ENCODE measurements at regions not wholly inside any gene's neighbourhood (a gene's known extent, or its start where the extent isn't known, plus 50 kb on each side); places are given as distances from the start of the nearest gene placed in this dataset.

DNA sequence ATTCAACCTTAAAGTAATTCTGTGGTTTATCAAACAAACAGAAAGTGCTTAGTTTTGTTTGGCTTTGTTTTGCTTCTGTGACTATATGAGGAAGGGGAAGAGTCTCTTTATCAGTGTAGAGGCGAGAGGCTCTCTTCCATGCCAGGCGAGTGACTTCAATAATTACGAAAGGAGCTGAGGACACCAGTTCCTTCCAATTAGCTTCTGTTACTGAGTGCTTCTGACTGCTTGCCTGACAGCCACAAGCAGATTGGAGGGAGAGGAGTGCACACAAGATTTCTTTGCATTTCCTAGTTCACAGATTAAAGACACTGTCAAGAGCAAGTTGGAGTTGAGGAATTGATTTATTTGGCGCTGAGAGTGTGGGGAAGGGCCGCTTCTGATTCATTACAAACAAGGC is 1484.5 kb upstream of the TENM4 start:
- H3K56ac ChIP-seq (ENCODE audit: extremely low read depth, insufficient read depth, low read length) = no peak overlapping the region
- H3K23ac ChIP-seq (ENCODE audit: low read depth, low read length) = no peak overlapping the region
- ATAC-seq (ENCODE audit: low read depth) = no peak
- H3K4me3 ChIP-seq (ENCODE audit: insufficient read depth, low read depth, low read length) = no peak overlapping the region
- 40% methylated on average over 1 of the region's 5 CpGs; no CpG with 5 or more reads in 1 of the 2 experiments for WGBS, 2 experiments (ENCODE audit: extremely low coverage in 2 of 2, insufficient read length in 1 of 2)
- no peak for DNase-seq
- no peak overlapping the region for H3K4me2 ChIP-seq (ENCODE audit: low read depth, low read length)
- H4K8ac ChIP-seq (ENCODE audit: low read depth in 2 of 2, low read length in 2 of 2) = no peak overlapping the region
- no peaks in the 10 kb centered on the region for H3K36me3 ChIP-seq (ENCODE audit: control insufficient read depth, insufficient read depth, low read length)
- TF ChIP-seq CHD1 (IDR thresholded peaks at IDR 0.05; ENCODE audit: low read depth, low read length) (no peak), POLR2A (IDR thresholded peaks at IDR 0.05; ENCODE audit: low read depth, low read length) (no peak), FOS (IDR thresholded peaks at IDR 0.05; ENCODE audit: low read depth, low read length) (no peak), RCOR1 (IDR thresholded peaks at IDR 0.05; ENCODE audit: insufficient replicate concordance, low read length) (no peak), MAFK (IDR thresholded peaks at IDR 0.05; ENCODE audit: low read depth, low read length) (no peak), BHLHE40 (IDR thresholded peaks at IDR 0.05; ENCODE audit: low read depth, low read length) (no peak), MXI1 (IDR thresholded peaks at IDR 0.05; ENCODE audit: borderline replicate concordance, low read depth, low read length) (no peak), CEBPB (IDR thresholded peaks at IDR 0.05; ENCODE audit: low read depth, low read length) (no peak), MAZ (IDR thresholded peaks at IDR 0.05; ENCODE audit: borderline replicate concordance, low read depth, low read length) (no peak), RAD21 (IDR thresholded peaks at IDR 0.05; ENCODE audit: low read length) (no peak), SMC3 (IDR thresholded peaks at IDR 0.05; ENCODE audit: low read depth, low read length) (no peak), RFX5 (IDR thresholded peaks at IDR 0.05; ENCODE audit: low read depth, low read length) (no peak), NFE2L2 (IDR thresholded peaks at IDR 0.05; ENCODE audit: low read depth, low read length) (no peak)
- TF ChIP-seq, protein P1, sequence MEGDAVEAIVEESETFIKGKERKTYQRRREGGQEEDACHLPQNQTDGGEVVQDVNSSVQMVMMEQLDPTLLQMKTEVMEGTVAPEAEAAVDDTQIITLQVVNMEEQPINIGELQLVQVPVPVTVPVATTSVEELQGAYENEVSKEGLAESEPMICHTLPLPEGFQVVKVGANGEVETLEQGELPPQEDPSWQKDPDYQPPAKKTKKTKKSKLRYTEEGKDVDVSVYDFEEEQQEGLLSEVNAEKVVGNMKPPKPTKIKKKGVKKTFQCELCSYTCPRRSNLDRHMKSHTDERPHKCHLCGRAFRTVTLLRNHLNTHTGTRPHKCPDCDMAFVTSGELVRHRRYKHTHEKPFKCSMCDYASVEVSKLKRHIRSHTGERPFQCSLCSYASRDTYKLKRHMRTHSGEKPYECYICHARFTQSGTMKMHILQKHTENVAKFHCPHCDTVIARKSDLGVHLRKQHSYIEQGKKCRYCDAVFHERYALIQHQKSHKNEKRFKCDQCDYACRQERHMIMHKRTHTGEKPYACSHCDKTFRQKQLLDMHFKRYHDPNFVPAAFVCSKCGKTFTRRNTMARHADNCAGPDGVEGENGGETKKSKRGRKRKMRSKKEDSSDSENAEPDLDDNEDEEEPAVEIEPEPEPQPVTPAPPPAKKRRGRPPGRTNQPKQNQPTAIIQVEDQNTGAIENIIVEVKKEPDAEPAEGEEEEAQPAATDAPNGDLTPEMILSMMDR (conservative IDR thresholded peaks at IDR 0.05; ENCODE audit: low read depth, low read length) = no peak
- TF ChIP-seq, protein P2, sequence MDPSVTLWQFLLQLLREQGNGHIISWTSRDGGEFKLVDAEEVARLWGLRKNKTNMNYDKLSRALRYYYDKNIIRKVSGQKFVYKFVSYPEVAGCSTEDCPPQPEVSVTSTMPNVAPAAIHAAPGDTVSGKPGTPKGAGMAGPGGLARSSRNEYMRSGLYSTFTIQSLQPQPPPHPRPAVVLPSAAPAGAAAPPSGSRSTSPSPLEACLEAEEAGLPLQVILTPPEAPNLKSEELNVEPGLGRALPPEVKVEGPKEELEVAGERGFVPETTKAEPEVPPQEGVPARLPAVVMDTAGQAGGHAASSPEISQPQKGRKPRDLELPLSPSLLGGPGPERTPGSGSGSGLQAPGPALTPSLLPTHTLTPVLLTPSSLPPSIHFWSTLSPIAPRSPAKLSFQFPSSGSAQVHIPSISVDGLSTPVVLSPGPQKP (IDR thresholded peaks at IDR 0.05; ENCODE audit: borderline replicate concordance, low read depth, low read length) = no peak
- TF ChIP-seq, protein P3, sequence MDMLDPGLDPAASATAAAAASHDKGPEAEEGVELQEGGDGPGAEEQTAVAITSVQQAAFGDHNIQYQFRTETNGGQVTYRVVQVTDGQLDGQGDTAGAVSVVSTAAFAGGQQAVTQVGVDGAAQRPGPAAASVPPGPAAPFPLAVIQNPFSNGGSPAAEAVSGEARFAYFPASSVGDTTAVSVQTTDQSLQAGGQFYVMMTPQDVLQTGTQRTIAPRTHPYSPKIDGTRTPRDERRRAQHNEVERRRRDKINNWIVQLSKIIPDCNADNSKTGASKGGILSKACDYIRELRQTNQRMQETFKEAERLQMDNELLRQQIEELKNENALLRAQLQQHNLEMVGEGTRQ (IDR thresholded peaks at IDR 0.05; ENCODE audit: low read depth, low read length) = no peak
- H2BK20ac ChIP-seq (ENCODE audit: low read depth, low read length) = no peak overlapping the region
- no peak overlapping the region for H3K27ac ChIP-seq (ENCODE audit: insufficient read depth, low read length)
- H3K4me1 ChIP-seq (ENCODE audit: control insufficient read depth, insufficient read depth, low read length) = no peaks in the 10 kb centered on the region
- H3K79me1 ChIP-seq (ENCODE audit: low read depth in 1 of 2, low read length in 2 of 2) = no peaks in the 10 kb centered on the region
- in situ Hi-C loops (cut with MboI; ENCODE audit: low sequenced_read_pairs) = no loop called here
- no peak overlapping the region for H2BK120ac ChIP-seq (ENCODE audit: low read depth, low read length)
- H3K18ac ChIP-seq (ENCODE audit: low read depth, low read length) = no peak overlapping the region
- no peak overlapping the region for H2AK5ac ChIP-seq (ENCODE audit: low read depth, low read length)
- H4K91ac ChIP-seq (ENCODE audit: insufficient read depth, low read depth, low read length) = no peak overlapping the region
- no peak overlapping the region for H3K14ac ChIP-seq (replicated peaks; ENCODE audit: low read depth, low read length)
- ChIA-PET CTCF (interaction anchor here (0.5 kb wide), 1 partner anchor 183 kb away, joined by 3 read pairs; no protein-coding TSS in a partner anchor), POLR2A (ENCODE audit: unreplicated experiment) (no interaction called here)
- H2AFZ ChIP-seq (replicated peaks; ENCODE audit: low read length, poor library complexity) = no peak overlapping the region
- no peak overlapping the region for H4K5ac ChIP-seq (ENCODE audit: low read depth, low read length)
- H2BK15ac ChIP-seq (ENCODE audit: low read depth, low read length) = no peak overlapping the region
- no peaks in the 10 kb centered on the region for H3K9me1 ChIP-seq (ENCODE audit: insufficient read depth, low read length)
- no peak overlapping the region for H2AK9ac ChIP-seq (replicated peaks; ENCODE audit: low read depth, low read length, poor library complexity)
- H3K4ac ChIP-seq (ENCODE audit: low read depth, low read length) = no peak overlapping the region
- H4K20me1 ChIP-seq (ENCODE audit: insufficient read depth, low read length) = no peaks in the 10 kb centered on the region
- dilution Hi-C loops (cut with HindIII; ENCODE audit: low sequenced_read_pairs, unreplicated experiment) = no loop called here
- no peak overlapping the region for H2BK5ac ChIP-seq (ENCODE audit: low read depth, low read length, poor library complexity, severe bottlenecking)
- H3K27me3 ChIP-seq (ENCODE audit: control insufficient read depth, insufficient read depth, low read length) = no peaks in the 10 kb centered on the region
- no peak overlapping the region for H3K9ac ChIP-seq (ENCODE audit: low read depth, low read length)
- no TSS peak for BruUV-seq (replicated peaks)
- intact Hi-C loops (cut with micrococcal nuclease) = no loop called here
- H3K9me3 ChIP-seq (ENCODE audit: control insufficient read depth, insufficient read depth, low read length) = no peaks in the 10 kb centered on the region
